HG03457 (cell line): ENCODE measurements at regions not wholly inside any gene's neighbourhood (a gene's known extent, or its start where the extent isn't known, plus 50 kb on each side); places are given as distances from the start of the nearest gene placed in this dataset.

Experiments
- ATAC-seq: cut with Tn5 transposase; IDR thresholded peaks from one replicate; pipeline ENCODE4 v1.9.1; 2021; ENCODE audit warnings: moderate number of reproducible peaks; ENCODE audit not compliant: unreplicated experiment

GRCh38 chr12:67928621-67929383, 60.4 kb upstream of the IFNG-AS1 start:
- ATAC-seq, result no peak

- ATAC-seq, result no peak
Observed at GRCh38 chr12:67929384-67929772, 59.9 kb upstream of the IFNG-AS1 start.

GRCh38 chr12:67937822-67938221, 51.4 kb upstream of the IFNG-AS1 start:
- no peak for ATAC-seq
